NCI-H446 treated with DMSO at 0.1 percent for 48 hours (cell line): ENCODE measurements at regions not wholly inside any gene's neighbourhood (a gene's known extent, or its start where the extent isn't known, plus 50 kb on each side); places are given as distances from the start of the nearest gene placed in this dataset.

Experiments used
- DNase-seq: peaks from one replicate; lab custom pipeline; 2025; lab: John Stamatoyannopoulos, UW

DNA sequence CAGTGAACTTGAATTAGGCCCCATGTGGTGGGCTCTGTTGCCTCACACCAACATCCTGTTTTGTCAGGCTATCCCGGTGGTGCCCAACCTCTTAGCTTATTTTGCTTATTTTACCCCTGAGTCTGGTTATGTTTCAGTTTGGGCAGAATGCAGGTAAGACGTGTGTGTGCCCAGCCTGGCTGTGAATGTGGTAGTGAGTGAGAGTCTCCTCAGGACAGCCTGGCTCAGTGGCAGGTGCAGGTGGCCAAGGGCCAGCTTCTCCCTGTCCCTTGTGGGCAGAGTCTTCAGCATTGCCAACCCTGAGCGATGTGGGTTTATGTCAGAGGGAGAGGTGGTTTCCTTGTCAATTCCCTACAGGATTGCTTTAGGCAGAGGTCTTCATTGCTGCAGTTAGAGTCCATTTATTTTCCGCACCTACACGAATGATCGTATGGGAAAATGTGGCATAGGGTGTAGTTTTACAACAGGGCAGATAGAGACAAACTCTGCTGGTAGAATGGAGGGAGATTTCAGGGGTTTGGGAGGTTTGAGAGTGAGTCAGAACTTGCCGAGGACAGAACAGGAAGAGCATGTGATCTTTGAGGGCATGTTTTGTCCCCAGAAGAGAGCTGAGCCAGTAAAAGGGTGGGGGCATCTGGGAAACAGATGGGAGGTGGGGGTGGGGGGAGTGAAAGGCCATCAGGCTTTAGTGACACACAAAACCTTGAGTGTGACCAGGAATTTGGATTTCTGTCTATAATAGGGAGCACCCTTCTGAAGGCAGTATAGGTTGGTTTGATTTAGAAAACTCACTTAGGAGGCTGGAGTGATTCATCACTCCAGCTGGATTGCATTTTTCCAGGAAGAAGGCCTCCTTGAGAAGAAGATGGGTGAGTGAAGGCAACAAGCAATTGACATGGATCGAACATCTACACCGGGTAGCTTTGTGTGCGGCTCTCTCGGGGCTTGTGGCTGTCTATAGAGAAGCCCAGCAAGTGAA, 156.2 kb upstream of the CELF4 start:
- DNase-seq = no peak

DNA sequence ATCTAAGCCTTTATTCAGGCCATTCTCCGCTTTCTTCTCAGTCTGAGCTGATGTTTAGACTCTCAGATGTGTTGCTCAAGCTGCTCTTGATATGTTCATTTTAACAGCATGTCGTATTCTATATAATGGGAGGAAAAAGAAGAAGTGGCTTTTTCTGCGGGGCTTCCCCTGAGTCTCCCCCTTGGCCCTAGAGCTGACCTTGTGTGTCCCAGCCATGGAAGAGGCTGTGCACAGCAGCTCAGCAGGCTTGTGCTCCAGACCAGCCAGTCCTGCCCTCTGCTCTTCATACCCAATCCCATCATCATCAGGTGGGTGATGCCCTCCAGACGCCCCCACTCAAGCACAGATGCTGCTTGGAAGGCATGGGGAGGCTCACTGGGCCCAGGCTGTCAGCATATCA, 155.1 kb upstream of the CELF4 start:
- DNase-seq = no peak

DNA sequence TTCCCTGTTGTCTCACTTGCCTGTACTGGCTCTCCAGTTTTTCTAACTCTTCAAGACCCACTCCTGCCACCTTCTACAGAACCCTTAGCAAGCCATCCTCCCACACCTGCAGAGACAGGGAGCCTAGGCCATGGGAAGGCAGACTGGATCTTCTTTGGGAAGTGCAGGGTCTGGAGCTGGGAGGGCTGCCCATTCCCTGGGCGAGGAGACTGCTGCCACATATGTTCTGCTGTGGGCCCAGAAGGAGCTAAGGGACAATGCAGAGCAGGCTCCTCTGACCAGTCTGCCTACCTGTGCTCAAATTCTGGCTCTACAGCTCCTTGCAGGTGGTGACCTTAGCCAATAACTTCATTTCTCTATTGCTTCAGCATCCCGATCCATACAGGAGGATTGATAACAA, 152.1 kb upstream of the CELF4 start:
- no peak for DNase-seq

DNA sequence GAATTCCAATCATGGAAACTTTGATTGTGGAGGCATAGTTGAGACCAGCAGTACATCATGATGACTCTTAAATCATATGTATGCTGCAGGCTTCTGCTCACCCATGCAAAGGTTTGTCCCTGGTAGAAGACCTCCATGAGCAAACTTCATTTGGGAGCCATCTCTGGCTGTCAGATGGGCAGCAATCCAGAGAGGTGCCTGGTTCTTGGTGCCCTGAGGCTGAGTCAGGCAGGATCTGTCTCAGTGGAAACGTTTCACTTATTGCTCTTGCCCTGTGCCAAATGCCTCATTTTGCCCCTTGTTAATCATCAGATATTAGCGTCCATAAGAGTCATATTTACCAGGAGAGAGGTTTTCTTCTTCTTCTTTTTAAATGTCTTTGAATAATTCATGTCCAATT, 151.5 kb upstream of the CELF4 start:
- DNase-seq = no peak

DNA sequence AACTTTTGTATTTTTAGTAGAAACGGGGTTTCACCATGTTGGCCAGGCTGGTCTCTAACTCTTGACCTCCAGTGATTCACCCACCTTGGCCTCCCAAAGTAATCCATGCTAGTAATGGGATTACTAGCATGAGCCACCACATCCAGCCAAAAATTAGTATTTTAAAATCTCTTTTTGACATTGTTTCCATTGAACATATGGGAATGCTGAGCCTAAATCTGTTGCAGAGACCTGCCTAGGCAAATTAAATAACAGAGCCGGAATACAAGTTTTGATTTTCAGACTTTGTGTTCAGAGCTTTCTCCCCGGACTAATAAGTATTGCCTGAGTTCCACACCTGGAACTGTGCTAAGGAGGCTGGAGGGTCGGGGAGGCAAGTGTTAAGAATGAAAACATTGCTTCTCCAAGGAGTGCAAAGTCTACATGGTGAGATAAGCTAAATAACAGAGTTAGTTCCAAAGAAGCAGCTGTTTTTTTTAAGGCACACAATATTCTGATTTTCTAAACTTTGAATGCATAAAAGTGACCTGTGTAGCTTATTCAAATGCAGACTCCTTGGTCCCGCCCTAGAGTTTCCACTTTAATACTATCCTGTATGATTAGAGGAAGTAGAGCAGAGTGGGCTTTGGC, 150.6 kb upstream of the CELF4 start:
- no peak for DNase-seq

GRCh38 chr18:37714691-37715090, 149.1 kb upstream of the CELF4 start:
- no peak for DNase-seq

- no peak for DNase-seq
These were observed 147.2 kb upstream of the CELF4 start for GRCh38 chr18:37712776-37713175.

GRCh38 chr18:37711766-37712505, 146.3 kb upstream of the CELF4 start:
- no peak for DNase-seq

GRCh38 chr18:37710726-37711125, 145.1 kb upstream of the CELF4 start:
- peak; percentile 50 for DNase-seq

DNA sequence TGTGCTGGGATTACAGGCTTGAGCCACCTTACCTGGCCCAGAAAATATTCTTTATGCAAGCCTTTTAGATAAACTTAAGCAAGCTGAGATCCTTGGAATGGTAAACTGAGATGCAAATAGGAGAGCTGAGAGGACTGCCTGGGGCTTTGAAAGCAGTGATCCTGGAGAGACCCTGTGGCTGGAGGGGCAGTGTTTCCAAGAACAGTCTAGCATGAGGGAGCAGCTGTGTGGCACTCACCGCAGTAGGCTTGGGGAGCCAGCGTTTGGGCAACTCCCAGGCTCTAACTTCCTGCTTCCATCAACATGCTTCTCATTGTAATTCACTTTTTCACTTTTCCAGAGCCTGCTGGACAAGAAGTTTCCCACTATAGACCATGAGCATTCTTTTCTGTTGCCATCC, 144.1 kb upstream of the CELF4 start:
- DNase-seq = no peak

GRCh38 chr18:37705016-37705415, 139.4 kb upstream of the CELF4 start:
- no peak for DNase-seq

- no peak for DNase-seq
These were observed 137.2 kb upstream of the CELF4 start for GRCh38 chr18:37702841-37703240.

DNA sequence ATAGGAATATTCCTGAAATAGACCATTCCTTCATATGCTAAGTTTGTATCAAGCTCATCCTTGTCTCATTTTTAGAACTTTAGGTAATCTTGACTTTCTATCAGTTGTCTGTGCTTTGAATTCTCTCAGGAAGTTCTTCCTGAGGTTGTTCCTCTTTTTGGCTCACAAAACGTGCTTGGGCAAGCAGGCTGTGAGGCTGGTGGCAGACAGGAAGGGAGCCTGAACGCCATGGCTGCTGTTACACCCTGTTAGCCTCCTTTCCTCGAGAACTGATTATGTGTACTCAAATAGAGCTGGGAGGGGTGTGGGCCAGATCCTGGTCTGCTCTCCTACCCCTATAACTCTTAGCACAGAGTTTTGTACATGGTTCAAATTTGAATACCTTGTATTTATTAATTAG, 136.4 kb upstream of the CELF4 start:
- no peak for DNase-seq

DNA sequence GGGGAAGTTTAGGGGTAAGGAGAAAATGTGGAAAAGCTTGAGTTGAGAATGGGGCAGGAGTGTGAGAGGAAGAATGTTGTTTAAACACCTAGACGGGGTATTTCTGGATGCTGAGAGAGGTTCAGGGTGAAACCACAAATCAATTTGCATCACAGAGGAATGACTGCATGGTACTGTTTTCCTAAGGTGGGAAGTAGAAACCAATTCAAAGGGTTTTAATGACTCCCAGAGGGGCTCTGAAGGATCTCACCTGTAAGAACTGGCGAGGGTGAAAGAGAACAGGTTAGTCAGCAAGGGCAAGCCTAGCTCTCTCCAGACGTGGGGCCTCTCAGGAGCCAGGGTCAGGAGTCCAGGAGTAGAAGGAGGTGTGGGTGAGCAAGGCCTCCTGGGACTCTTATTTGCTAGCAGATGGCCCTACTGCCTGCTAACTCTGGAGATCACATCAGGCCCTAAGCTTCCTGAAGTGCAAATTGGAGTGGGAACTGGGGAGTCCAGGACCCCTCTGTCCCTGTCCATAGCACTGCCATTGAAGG, 133.0 kb upstream of the CELF4 start:
- no peak for DNase-seq

- DNase-seq = no peak
These were observed 128.9 kb upstream of the CELF4 start for GRCh38 chr18:37694516-37694915.

- DNase-seq = no peak
These were observed 125.6 kb upstream of the CELF4 start for GRCh38 chr18:37691162-37691561.

DNA sequence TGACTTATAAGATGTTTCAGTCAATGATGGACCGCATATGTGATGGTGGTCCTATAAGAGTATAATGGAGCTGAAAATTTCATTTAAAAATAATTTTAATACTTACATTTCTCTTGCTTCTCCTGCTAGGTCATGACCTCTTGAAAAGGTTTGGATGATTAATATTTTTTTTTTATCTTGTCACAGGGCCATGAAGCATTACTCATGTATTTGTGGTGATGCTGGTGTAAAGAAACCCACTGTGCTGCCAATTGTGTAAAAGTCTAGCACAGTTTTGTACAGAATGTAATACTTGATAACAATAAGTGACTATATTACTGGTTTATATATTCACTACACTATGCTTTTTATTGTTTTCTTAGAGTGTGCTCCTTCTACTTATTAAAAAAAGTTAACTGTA, 124.2 kb upstream of the CELF4 start:
- no peak for DNase-seq

DNA sequence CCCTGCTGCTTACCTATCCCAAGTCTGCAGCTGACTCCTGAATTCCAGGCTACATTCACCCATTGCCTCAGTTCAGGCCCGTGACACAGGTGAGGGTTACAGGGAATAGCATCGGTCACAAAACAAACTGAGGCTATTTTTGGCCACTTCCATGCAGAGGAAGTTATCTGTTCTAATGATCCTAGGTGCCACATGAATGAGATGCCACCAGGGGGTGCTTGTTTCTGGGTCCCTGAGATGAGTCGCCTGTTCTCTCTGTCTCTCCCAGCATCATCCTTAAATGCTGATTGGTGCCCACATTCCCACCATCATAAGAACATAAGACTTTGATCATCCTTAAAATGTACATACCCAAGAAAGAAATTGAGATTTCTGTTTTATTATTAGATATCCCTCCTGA, 119.0 kb upstream of the CELF4 start:
- no peak for DNase-seq

DNA sequence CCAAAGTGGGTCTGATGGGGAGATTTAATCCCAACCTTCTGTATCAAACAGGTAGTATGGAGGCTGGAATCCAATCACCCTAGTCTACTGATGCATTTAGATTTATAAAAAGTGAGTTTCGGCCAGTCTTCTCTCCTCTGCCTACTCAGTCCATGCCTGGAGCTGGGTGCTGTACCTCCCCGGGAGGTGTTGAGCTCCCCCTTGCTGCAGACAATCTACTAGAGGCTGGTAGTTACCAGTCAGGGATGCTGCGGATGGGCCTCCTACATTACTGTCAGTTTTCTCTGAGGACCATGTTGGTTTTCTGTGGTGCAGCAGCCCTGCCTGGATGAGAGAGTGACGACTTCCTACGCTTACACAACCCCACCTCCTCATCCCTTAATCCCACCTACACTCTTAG, 118.6 kb upstream of the CELF4 start:
- no peak for DNase-seq

DNA sequence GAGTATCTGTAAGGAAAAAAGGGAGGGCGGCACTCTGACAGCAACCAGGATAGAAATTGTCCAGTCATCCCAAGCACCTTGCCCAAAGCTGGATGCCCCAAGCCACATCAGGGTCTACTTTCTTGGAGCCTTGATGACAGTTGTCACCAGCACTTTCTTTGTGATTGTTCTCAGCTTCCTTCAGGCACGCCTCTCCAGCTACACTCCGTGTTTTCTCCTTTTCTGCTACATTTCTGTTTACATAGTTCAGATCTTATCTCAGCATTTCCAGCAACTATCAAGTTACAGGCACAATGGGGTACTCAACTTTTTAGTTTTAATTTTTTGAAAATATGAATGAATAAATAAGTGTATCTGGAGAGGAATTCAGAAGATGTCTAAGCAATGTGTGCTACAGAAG, 115.3 kb upstream of the CELF4 start:
- DNase-seq = no peak

DNA sequence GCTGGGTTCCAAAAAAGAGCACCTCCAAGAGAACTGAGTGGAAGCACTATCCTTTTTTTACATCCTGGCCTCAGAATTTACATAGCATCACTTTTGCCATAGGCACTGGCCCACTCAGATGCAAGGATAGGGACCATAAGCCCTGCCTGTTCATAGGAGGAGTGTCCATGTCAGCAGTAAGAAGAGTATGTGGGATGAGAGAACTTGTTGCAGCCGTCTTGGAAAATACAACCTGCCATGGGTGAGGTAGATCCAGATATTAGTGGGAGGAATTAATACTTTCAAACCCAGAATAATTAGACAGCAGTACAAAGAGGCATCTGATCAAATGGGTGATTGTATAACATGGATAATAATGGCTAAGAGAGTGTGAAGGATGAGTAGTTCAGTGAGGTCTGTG, 110.7 kb upstream of the CELF4 start:
- no peak for DNase-seq

- no peak for DNase-seq
These were observed 110.1 kb upstream of the CELF4 start for GRCh38 chr18:37675699-37676098.

- DNase-seq = no peak
These were observed 109.0 kb upstream of the CELF4 start for GRCh38 chr18:37674570-37674969.
